ENCODE measurements at regions not wholly inside any gene's neighbourhood (a gene's known extent, or its start where the extent isn't known, plus 50 kb on each side); places are given as distances from the start of the nearest gene placed in this dataset.

DNA sequence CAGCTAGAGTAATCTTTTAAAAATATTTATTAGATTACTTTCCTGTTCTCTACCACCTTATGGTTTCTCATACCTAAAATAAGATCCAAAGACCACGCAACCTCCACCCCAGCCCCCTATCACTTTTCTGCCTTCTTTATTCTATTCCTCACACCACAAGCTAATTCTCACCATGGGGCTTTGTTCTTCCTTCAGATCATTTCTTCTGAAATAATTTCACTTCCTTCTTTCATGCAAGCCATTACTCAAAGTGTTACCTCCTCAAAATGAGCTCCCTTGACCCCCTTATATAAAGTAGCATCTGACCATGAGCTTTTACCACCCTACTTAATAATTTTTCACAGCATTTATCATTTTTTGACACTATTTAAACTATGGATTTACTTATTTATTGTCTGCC is 233.2 kb upstream of the TMCO5A start:
- Histone ChIP-seq H3K4me3 (ENCODE audit: low read depth, low read length) (no peak overlapping the region), H3K36me3 (replicated peaks) (no peaks in the 10 kb centered on the region), H3K27me3 (replicated peaks) (no peaks in the 10 kb centered on the region), H3K27ac (no peak overlapping the region)
- no peak for DNase-seq
- TF ChIP-seq, protein P1, sequence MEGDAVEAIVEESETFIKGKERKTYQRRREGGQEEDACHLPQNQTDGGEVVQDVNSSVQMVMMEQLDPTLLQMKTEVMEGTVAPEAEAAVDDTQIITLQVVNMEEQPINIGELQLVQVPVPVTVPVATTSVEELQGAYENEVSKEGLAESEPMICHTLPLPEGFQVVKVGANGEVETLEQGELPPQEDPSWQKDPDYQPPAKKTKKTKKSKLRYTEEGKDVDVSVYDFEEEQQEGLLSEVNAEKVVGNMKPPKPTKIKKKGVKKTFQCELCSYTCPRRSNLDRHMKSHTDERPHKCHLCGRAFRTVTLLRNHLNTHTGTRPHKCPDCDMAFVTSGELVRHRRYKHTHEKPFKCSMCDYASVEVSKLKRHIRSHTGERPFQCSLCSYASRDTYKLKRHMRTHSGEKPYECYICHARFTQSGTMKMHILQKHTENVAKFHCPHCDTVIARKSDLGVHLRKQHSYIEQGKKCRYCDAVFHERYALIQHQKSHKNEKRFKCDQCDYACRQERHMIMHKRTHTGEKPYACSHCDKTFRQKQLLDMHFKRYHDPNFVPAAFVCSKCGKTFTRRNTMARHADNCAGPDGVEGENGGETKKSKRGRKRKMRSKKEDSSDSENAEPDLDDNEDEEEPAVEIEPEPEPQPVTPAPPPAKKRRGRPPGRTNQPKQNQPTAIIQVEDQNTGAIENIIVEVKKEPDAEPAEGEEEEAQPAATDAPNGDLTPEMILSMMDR (IDR thresholded peaks at IDR 0.05; ENCODE audit: low read depth, low read length, missing control alignments): no peak
- in situ Hi-C loops (cut with HindIII; ENCODE audit: low pct_ligation_motif_present, low sequenced_read_pairs): no loop called here

- Histone ChIP-seq H3K4me3 (ENCODE audit: low read depth, low read length) (no peak overlapping the region), H3K27me3 (replicated peaks) (no peaks in the 10 kb centered on the region), H3K27ac (no peak overlapping the region), H3K36me3 (replicated peaks) (no peaks in the 10 kb centered on the region)
- TF ChIP-seq, protein P1 (IDR thresholded peaks at IDR 0.05; ENCODE audit: low read depth, low read length, missing control alignments): no peak
- DNase-seq: no peak
- in situ Hi-C loops (cut with HindIII; ENCODE audit: low pct_ligation_motif_present, low sequenced_read_pairs): no loop called here
Observed at GRCh38 chr15:37709669-37710068, 224.8 kb upstream of the TMCO5A start.

GRCh38 chr15:37715101-37715500 is 219.3 kb upstream of the TMCO5A start:
- no peak for DNase-seq
- in situ Hi-C loops (cut with HindIII; ENCODE audit: low pct_ligation_motif_present, low sequenced_read_pairs): no loop called here

DNA sequence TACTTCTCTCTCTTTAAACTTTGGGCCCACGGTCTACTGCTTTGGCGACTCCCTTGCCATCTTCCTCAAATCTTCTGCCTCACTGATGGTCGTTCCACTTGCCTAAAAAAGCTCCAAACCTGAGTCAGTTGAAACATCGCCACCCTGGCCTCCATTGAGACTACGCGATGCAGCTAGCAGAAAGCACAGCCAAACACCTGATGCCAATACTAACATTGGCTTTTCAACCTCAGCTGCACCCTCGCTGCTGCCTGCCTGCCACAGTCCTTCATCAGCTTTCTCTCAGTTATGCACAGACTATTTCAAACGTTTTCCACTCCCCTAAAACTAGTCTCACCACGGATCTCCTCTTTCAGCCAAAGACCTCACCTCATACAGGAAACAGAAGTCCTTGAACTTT is 214.2 kb upstream of the TMCO5A start:
- DNase-seq: no peak
- H3K27ac ChIP-seq: no peak overlapping the region
- no peaks in the 10 kb centered on the region for H3K27me3 ChIP-seq (replicated peaks)
- TF ChIP-seq, protein P1 (IDR thresholded peaks at IDR 0.05; ENCODE audit: low read depth, low read length, missing control alignments): no peak
- no peaks in the 10 kb centered on the region for H3K36me3 ChIP-seq (replicated peaks)
- H3K4me3 ChIP-seq (ENCODE audit: low read depth, low read length): no peak overlapping the region
- in situ Hi-C loops (cut with HindIII; ENCODE audit: low pct_ligation_motif_present, low sequenced_read_pairs): no loop called here

More at GRCh38 chr15:37715101-37715500, 219.3 kb upstream of the TMCO5A start:
- no peak overlapping the region for H3K4me3 ChIP-seq (ENCODE audit: low read depth, low read length)
- H3K27me3 ChIP-seq (replicated peaks): no peaks in the 10 kb centered on the region
- H3K27ac ChIP-seq: no peak overlapping the region
- no peaks in the 10 kb centered on the region for H3K36me3 ChIP-seq (replicated peaks)
- TF ChIP-seq, protein P1 (IDR thresholded peaks at IDR 0.05; ENCODE audit: low read depth, low read length, missing control alignments): no peak

GRCh38 chr15:37731146-37731746 is 203.2 kb upstream of the TMCO5A start:
- no peak for DNase-seq
- Histone ChIP-seq H3K27ac (no peak overlapping the region), H3K27me3 (replicated peaks) (no peaks in the 10 kb centered on the region), H3K36me3 (replicated peaks) (no peaks in the 10 kb centered on the region), H3K4me3 (ENCODE audit: low read depth, low read length) (no peak overlapping the region)
- TF ChIP-seq, protein P1 (IDR thresholded peaks at IDR 0.05; ENCODE audit: low read depth, low read length, missing control alignments): no peak
- in situ Hi-C loops (cut with HindIII; ENCODE audit: low pct_ligation_motif_present, low sequenced_read_pairs): no loop called here

- DNase-seq: no peak
- TF ChIP-seq, protein P1 (IDR thresholded peaks at IDR 0.05; ENCODE audit: low read depth, low read length, missing control alignments): no peak
- no peak overlapping the region for H3K27ac ChIP-seq
- H3K27me3 ChIP-seq (replicated peaks): no peaks in the 10 kb centered on the region
- in situ Hi-C loops (cut with HindIII; ENCODE audit: low pct_ligation_motif_present, low sequenced_read_pairs): no loop called here
- no peaks in the 10 kb centered on the region for H3K36me3 ChIP-seq (replicated peaks)
- no peak overlapping the region for H3K4me3 ChIP-seq (ENCODE audit: low read depth, low read length)
Observed at GRCh38 chr15:37733628-37734027, 200.8 kb upstream of the TMCO5A start.

Measured in brain microvascular endothelial cell (primary cell).